HCT116 (cell line): ENCODE measurements at regions not wholly inside any gene's neighbourhood (a gene's known extent, or its start where the extent isn't known, plus 50 kb on each side); places are given as distances from the start of the nearest gene placed in this dataset.

ENCODE experiments used
- ATAC-seq: fragments of 200-7000 bp; cut with Tn5 transposase; 2 replicates; pipeline ENCODE4 v1.9.1; 2020; ENCODE audit warnings: mild to moderate bottlenecking, moderate library complexity
- BruUV-seq: library from RNA; stranded (reverse); fragments of 400-500 nt; replicated peaks from 2 replicates; lab custom pipeline; 2021; lab: Mats Ljungman, UMichigan
- CTCF ChIA-PET: fragments of 300-600 bp; sonication (Branson Sonifier 250); formaldehyde crosslinking; loops from one replicate; lab custom pipeline; 2021; ENCODE audit warnings: antibody characterized with exemption; lab: Charles Lee
- POLR2A ChIA-PET: fragments of 300-600, 350-600 bp; sonication (Branson Sonifier 250); formaldehyde crosslinking; loops from one replicate; lab custom pipeline; 2021; ENCODE audit warnings: antibody characterized with exemption; lab: Charles Lee
- RAD21 ChIA-PET, 2 experiments: fragments of 300-600 bp; sonication (Branson Sonifier 250); formaldehyde crosslinking; loops; one replicate each; lab custom pipeline; 2023; ENCODE audit warnings: low total read pairs in 2 of 2; ENCODE audit not compliant: uncharacterized antibody in 2 of 2, unreplicated experiment in 2 of 2, low non-redundant PET in 1 of 2; lab: Charles Lee
- DNase-seq: peaks from one replicate; pipeline ENCODE4 v3.0.0-alpha.2; 2010; ENCODE audit warnings: low read depth, low spot score
- H2AFZ ChIP-seq: fragments of 200-600 bp; shearing (Covaris generic), sonication (generic); 2 replicates; pipeline ENCODE4 v1.6.1; 2017; ENCODE audit warnings: low read depth, mixed run types, mixed read lengths, antibody characterized with exemption, low read length; ENCODE audit not compliant: poor library complexity, severe bottlenecking
- H3K27ac ChIP-seq: 2 replicates; pipeline ENCODE4 v1.5.1; 2012; ENCODE audit warnings: low read depth, low read length
- H3K27me3 ChIP-seq: fragments of 200-600 bp; sonication (generic); 2 replicates; pipeline ENCODE4 v1.6.1; 2016; ENCODE audit warnings: mixed run types, low read length, mixed read lengths; ENCODE audit not compliant: insufficient read depth
- H3K36me3 ChIP-seq, 2 experiments: fragments of 200-500 bp in 1 of 2; fragments of 200-600 bp in 1 of 2; sonication (Bioruptor generic) in 1 of 2; sonication (generic) in 1 of 2; 2 replicates each; pipeline versions ENCODE4 v1.5.1 to v1.6.1; 2014 to 2016; ENCODE audit warnings: low read length in 2 of 2, inconsistent platforms in 1 of 2, mixed read lengths in 1 of 2, mixed run types in 1 of 2; ENCODE audit not compliant: insufficient read depth in 2 of 2, control insufficient read depth in 1 of 2
- H3K4me1 ChIP-seq, 2 experiments: fragments of 200-600 bp in 1 of 2; sonication (generic) in 1 of 2; 2 replicates each; pipeline versions ENCODE4 v1.5.1 to v1.6.1; 2012 to 2017; ENCODE audit warnings: low read length in 2 of 2, inconsistent platforms in 1 of 2, mild to moderate bottlenecking in 1 of 2, mixed read lengths in 1 of 2, mixed run types in 1 of 2, moderate library complexity in 1 of 2; ENCODE audit not compliant: insufficient read depth in 2 of 2, control insufficient read depth in 1 of 2
- H3K4me2 ChIP-seq: fragments of 200-600 bp; sonication (generic); 2 replicates; pipeline ENCODE4 v1.6.1; 2017; ENCODE audit warnings: mixed run types, low read length, mixed read lengths
- H3K4me3 ChIP-seq, 2 experiments: fragments of 200-600 bp in 1 of 2; sonication (generic) in 1 of 2; replicated peaks in 1 of 2; 2 replicates each; pipeline ENCODE4 v1.5.1; 2011 to 2016; ENCODE audit warnings: low read length in 2 of 2, control low read depth in 1 of 2, low read depth in 1 of 2, mild to moderate bottlenecking in 1 of 2, mixed read lengths in 1 of 2, mixed run types in 1 of 2
- H3K79me2 ChIP-seq: fragments of 200-600 bp; sonication (generic); 2 replicates; pipeline ENCODE4 v1.6.1; 2017; ENCODE audit warnings: mild to moderate bottlenecking, mixed run types, low read length, moderate library complexity, mixed read lengths; ENCODE audit not compliant: insufficient read depth
- H3K9ac ChIP-seq: fragments of 200-600 bp; sonication (generic); 2 replicates; pipeline ENCODE4 v1.6.1; 2016; ENCODE audit warnings: low read length, mixed read lengths
- H3K9me2 ChIP-seq: fragments of 200-600 bp; sonication (generic), shearing (Covaris generic); 2 replicates; pipeline ENCODE4 v1.6.1; 2017; ENCODE audit warnings: mixed run types, mild to moderate bottlenecking, moderate library complexity; ENCODE audit not compliant: insufficient read depth
- H3K9me3 ChIP-seq, 2 experiments: fragments of 200-500 bp in 1 of 2; fragments of 200-600 bp in 1 of 2; sonication (Bioruptor generic) in 1 of 2; sonication (generic) in 1 of 2; 2 replicates each; pipeline ENCODE4 v1.6.1; 2014 to 2017; ENCODE audit warnings: low read length in 2 of 2, mixed read lengths in 2 of 2, inconsistent platforms in 1 of 2, low read depth in 1 of 2, mild to moderate bottlenecking in 1 of 2, mixed run types in 1 of 2, moderate library complexity in 1 of 2; ENCODE audit not compliant: control insufficient read depth in 1 of 2, insufficient read depth in 1 of 2
- H4K20me1 ChIP-seq: fragments of 200-600 bp; sonication (generic), shearing (Covaris generic); 2 replicates; pipeline ENCODE4 v1.6.1; 2017; ENCODE audit warnings: mixed run types, mild to moderate bottlenecking, moderate library complexity; ENCODE audit not compliant: insufficient read depth
- ATF3 ChIP-seq: IDR thresholded peaks from 2 replicates; pipeline ENCODE4 v1.6.1; 2012
- CBX3 ChIP-seq: IDR thresholded peaks from 2 replicates; pipeline ENCODE4 v1.6.1; 2012; ENCODE audit warnings: low read depth
- CEBPB ChIP-seq: IDR thresholded peaks from 2 replicates; pipeline ENCODE4 v1.6.1; 2012; ENCODE audit warnings: low read depth
- CTCF ChIP-seq, 3 experiments: fragments of 200-600 bp in 1 of 3; sonication (generic) in 1 of 3; IDR thresholded peaks in 2 of 3; conservative IDR thresholded peaks in 1 of 3; 2 replicates each; pipeline ENCODE4 v1.5.1; 2012 to 2017; ENCODE audit warnings: low read depth in 2 of 3, low read length in 2 of 3, antibody characterized with exemption in 1 of 3, borderline replicate concordance in 1 of 3, control low read depth in 1 of 3, mild to moderate bottlenecking in 1 of 3, mixed read lengths in 1 of 3, mixed run types in 1 of 3, moderate library complexity in 1 of 3; ENCODE audit not compliant: insufficient read depth in 1 of 3
- EGR1 ChIP-seq: IDR thresholded peaks from 2 replicates; pipeline ENCODE4 v1.6.1; 2012; ENCODE audit warnings: low read depth
- ELF1 ChIP-seq: IDR thresholded peaks from 2 replicates; pipeline ENCODE4 v1.6.1; 2012; ENCODE audit warnings: low read depth, borderline replicate concordance
- EZH2phosphoT487 ChIP-seq: fragments of 200-600 bp; IDR thresholded peaks from 2 replicates; pipeline ENCODE4 v1.6.1; 2018; ENCODE audit warnings: antibody characterized with exemption, borderline replicate concordance
- FOSL1 ChIP-seq: IDR thresholded peaks from 2 replicates; pipeline ENCODE4 v1.6.1; 2012; ENCODE audit warnings: low read depth
- POLR2AphosphoS5 ChIP-seq: IDR thresholded peaks from 2 replicates; pipeline ENCODE4 v1.6.1; 2011; ENCODE audit warnings: mild to moderate bottlenecking, low read depth, low read length, moderate library complexity
- RAD21 ChIP-seq: IDR thresholded peaks from 2 replicates; pipeline ENCODE4 v1.6.1; 2012; ENCODE audit warnings: low read depth, mild to moderate bottlenecking
- SIN3A ChIP-seq: IDR thresholded peaks from 2 replicates; pipeline ENCODE4 v1.6.1; 2012; ENCODE audit warnings: low read depth
- SRF ChIP-seq: IDR thresholded peaks from 2 replicates; pipeline ENCODE4 v1.6.1; 2012; ENCODE audit warnings: low read depth
- TCF7L2 ChIP-seq: IDR thresholded peaks from 2 replicates; pipeline ENCODE4 v1.7.0; 2011; ENCODE audit warnings: borderline replicate concordance, inconsistent platforms; ENCODE audit not compliant: insufficient read depth, insufficient read length; ENCODE audit errors: extremely low read depth
- YY1 ChIP-seq: IDR thresholded peaks from 2 replicates; pipeline ENCODE4 v1.6.1; 2011; ENCODE audit warnings: low read length, low read depth, moderate library complexity, mild to moderate bottlenecking; ENCODE audit not compliant: insufficient replicate concordance; ENCODE audit errors: extremely low read depth
- intact Hi-C: fragments of 100-400 bp; cut with micrococcal nuclease; formaldehyde crosslinking; loops from 2 replicates; pipeline ENCODE4 v1.10.0; 2022
- TF ChIP-seq, protein P1 (sequence below): IDR thresholded peaks from 2 replicates; pipeline ENCODE4 v1.6.1; 2011; ENCODE audit warnings: mild to moderate bottlenecking, low read length, moderate library complexity; ENCODE audit not compliant: insufficient replicate concordance; ENCODE audit errors: extremely low read depth
- TF ChIP-seq, protein P2 (sequence below): IDR thresholded peaks from 2 replicates; pipeline ENCODE4 v1.6.1; 2012

GRCh38 chr1:213643360-213643759 is 344.4 kb upstream of the PROX1 start:
- Histone ChIP-seq H3K9me3 (no peaks in the 10 kb centered on the region), H3K36me3 (no peaks in the 10 kb centered on the region), H2AFZ (no peak overlapping the region), H3K9ac (no peak overlapping the region), H3K4me3 (no peak overlapping the region), H4K20me1 (no peaks in the 10 kb centered on the region), H3K27ac (no peak overlapping the region), H3K79me2 (no peaks in the 10 kb centered on the region), H3K27me3 (peaks cover 14% of the 10 kb centered on the region; the same call in 1 of the 2 replicates)
- no TSS peak for BruUV-seq
- intact Hi-C loops = no loop called here
- POLR2A ChIA-PET = no interaction called here
- no peak for TF ChIP-seq YY1
- no peak for TF ChIP-seq ELF1
- TF ChIP-seq, all 23 proteins: peak for 0
- no peaks in the 10 kb centered on the region for H3K4me1 ChIP-seq
- no peak for ATAC-seq
- ChIA-PET CTCF (no interaction called here), RAD21 (no interaction called here)
- no peaks in the 10 kb centered on the region for H3K9me2 ChIP-seq
- H3K4me2 ChIP-seq = no peak overlapping the region
- DNase-seq = no peak

DNA sequence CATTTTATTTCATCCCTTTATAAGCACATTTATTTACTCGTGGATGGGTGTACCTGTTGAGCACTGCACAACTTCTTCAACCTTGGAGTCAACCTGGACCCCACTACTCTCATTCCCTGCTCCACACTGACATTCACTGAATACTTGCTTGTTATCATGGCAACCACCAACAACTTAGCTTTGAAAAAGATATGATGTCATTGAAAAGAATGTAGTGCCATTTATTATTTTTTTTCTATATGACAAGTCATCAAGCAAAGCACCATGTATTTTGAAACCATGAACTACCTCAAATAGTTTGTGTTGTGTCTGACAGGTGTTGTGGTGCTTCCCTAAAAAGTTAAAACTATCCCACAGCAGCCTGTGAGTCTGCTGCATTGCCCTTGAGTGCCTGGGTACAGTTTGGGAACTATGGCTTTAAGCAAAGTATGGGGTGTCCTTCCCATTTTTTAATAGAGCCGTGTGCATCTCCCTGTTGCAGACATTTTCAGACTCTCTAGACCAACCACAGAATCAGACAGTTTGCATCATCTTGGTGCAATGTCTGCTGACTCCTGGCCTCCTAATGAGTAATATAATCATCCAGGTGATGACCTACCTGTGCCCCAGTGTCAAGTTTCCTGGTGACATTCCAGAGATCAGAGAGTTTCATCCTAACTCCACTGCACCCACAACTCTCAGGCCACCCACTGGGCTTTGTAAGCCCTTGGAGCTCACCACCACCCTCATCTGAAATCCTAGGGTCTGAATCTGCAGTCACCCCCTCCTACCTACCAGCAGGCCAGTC is 339.7 kb upstream of the PROX1 start:
- POLR2A ChIA-PET = no interaction called here
- Histone ChIP-seq H3K9me2 (no peaks in the 10 kb centered on the region), H3K4me1 (no peaks in the 10 kb centered on the region), H3K36me3 (no peaks in the 10 kb centered on the region), H4K20me1 (no peaks in the 10 kb centered on the region), H3K27ac (no peak overlapping the region), H3K4me3 (no peak overlapping the region), H3K4me2 (no peak overlapping the region), H2AFZ (no peak overlapping the region), H3K27me3 (peaks cover 18% of the 10 kb centered on the region; the same call in 1 of the 2 replicates), H3K9ac (no peak overlapping the region), H3K9me3 (no peaks in the 10 kb centered on the region), H3K79me2 (no peaks in the 10 kb centered on the region)
- intact Hi-C loops = no loop called here
- DNase-seq (no peak), ATAC-seq (no peak)
- RAD21 ChIA-PET = no interaction called here
- CTCF ChIA-PET = no interaction called here
- BruUV-seq = no TSS peak
- no peak for TF ChIP-seq SIN3A
- TF ChIP-seq CTCF (IDR thresholded peaks at IDR 0.05 in 2 of 3, conservative IDR thresholded peaks at IDR 0.05 in 1 of 3; ENCODE audit: borderline replicate concordance in 1 of 3, insufficient read depth in 1 of 3, low read depth in 2 of 3, low read length in 2 of 3) = no peak
- TF ChIP-seq CEBPB = no peak
- TF ChIP-seq EZH2phosphoT487 = no peak
- no peak for TF ChIP-seq RAD21
- no peak for TF ChIP-seq POLR2AphosphoS5
- no peak for TF ChIP-seq TCF7L2
- TF ChIP-seq, protein P1, sequence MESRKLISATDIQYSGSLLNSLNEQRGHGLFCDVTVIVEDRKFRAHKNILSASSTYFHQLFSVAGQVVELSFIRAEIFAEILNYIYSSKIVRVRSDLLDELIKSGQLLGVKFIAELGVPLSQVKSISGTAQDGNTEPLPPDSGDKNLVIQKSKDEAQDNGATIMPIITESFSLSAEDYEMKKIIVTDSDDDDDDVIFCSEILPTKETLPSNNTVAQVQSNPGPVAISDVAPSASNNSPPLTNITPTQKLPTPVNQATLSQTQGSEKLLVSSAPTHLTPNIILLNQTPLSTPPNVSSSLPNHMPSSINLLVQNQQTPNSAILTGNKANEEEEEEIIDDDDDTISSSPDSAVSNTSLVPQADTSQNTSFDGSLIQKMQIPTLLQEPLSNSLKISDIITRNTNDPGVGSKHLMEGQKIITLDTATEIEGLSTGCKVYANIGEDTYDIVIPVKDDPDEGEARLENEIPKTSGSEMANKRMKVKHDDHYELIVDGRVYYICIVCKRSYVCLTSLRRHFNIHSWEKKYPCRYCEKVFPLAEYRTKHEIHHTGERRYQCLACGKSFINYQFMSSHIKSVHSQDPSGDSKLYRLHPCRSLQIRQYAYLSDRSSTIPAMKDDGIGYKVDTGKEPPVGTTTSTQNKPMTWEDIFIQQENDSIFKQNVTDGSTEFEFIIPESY = no peak
- no peak for TF ChIP-seq ATF3
- TF ChIP-seq FOSL1 = no peak
- TF ChIP-seq, protein P2, sequence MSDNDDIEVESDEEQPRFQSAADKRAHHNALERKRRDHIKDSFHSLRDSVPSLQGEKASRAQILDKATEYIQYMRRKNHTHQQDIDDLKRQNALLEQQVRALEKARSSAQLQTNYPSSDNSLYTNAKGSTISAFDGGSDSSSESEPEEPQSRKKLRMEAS = no peak
- TF ChIP-seq EGR1 = no peak
- TF ChIP-seq SRF = no peak
- no peak for TF ChIP-seq CBX3
- TF ChIP-seq ELF1 = no peak
